SK-N-SH (cell line): ENCODE measurements at regions not wholly inside any gene's neighbourhood (a gene's known extent, or its start where the extent isn't known, plus 50 kb on each side); places are given as distances from the start of the nearest gene placed in this dataset.

ENCODE experiments used
- EP300 ChIP-seq, 2 experiments: IDR thresholded peaks; 2 replicates each; pipeline versions ENCODE4 v1.4.0 to v1.6.1; 2012; ENCODE audit warnings: borderline replicate concordance in 1 of 2, low read depth in 1 of 2, low read length in 1 of 2
- EZH2phosphoT487 ChIP-seq: fragments of 200-600 bp; sonication (generic); IDR thresholded peaks from 2 replicates; pipeline ENCODE4 v1.6.1; 2017; ENCODE audit warnings: low read depth, mixed run types, mild to moderate bottlenecking, antibody characterized with exemption, moderate library complexity, borderline replicate concordance
- FOSL2 ChIP-seq: IDR thresholded peaks from 2 replicates; pipeline ENCODE4 v1.4.0; 2012; ENCODE audit warnings: low read depth, mild to moderate bottlenecking, moderate library complexity, borderline replicate concordance
- FOXM1 ChIP-seq: IDR thresholded peaks from 2 replicates; pipeline ENCODE4 v1.4.0; 2012; ENCODE audit warnings: low read depth, mild to moderate bottlenecking
- GABPA ChIP-seq: IDR thresholded peaks from 2 replicates; pipeline ENCODE4 v1.4.0; 2012; ENCODE audit warnings: low read depth, mild to moderate bottlenecking
- POLR2AphosphoS5 ChIP-seq: IDR thresholded peaks from 2 replicates; pipeline ENCODE4 v1.6.1; 2012; ENCODE audit warnings: low read depth, low read length
- RCOR1 ChIP-seq: fragments of 150-350 bp; IDR thresholded peaks from 2 replicates; pipeline ENCODE4 v1.6.1; 2017; ENCODE audit warnings: antibody characterized with exemption, low read length
- TAF1 ChIP-seq: IDR thresholded peaks from 2 replicates; pipeline ENCODE4 v1.6.1; 2012; ENCODE audit warnings: low read depth, mild to moderate bottlenecking, low read length, moderate library complexity, borderline replicate concordance
- YY1 ChIP-seq: IDR thresholded peaks from 2 replicates; pipeline ENCODE4 v1.4.0; 2012; ENCODE audit warnings: low read depth, mild to moderate bottlenecking
- TF ChIP-seq, protein P1 (sequence below): fragments of 200-600 bp; sonication (generic); IDR thresholded peaks from 2 replicates; pipeline ENCODE4 v1.6.1; 2017; ENCODE audit warnings: antibody characterized with exemption, mild to moderate bottlenecking, moderate library complexity
- TF ChIP-seq, protein P2 (sequence below): IDR thresholded peaks from 2 replicates; pipeline ENCODE4 v1.6.1; 2012; ENCODE audit warnings: mild to moderate bottlenecking, low read depth, low read length, moderate library complexity
- TF ChIP-seq, protein P3 (sequence below): IDR thresholded peaks from 2 replicates; pipeline ENCODE4 v1.4.0; 2012; ENCODE audit warnings: low read depth, borderline replicate concordance
- TF ChIP-seq, protein P4 (sequence below): fragments of 150-350 bp; IDR thresholded peaks from 2 replicates; pipeline ENCODE4 v1.6.1; 2016; ENCODE audit warnings: mild to moderate bottlenecking, low read depth, low read length
- TF ChIP-seq, protein P5 (sequence below): IDR thresholded peaks from 2 replicates; pipeline ENCODE4 v1.4.0; 2012; ENCODE audit warnings: low read depth, borderline replicate concordance

DNA sequence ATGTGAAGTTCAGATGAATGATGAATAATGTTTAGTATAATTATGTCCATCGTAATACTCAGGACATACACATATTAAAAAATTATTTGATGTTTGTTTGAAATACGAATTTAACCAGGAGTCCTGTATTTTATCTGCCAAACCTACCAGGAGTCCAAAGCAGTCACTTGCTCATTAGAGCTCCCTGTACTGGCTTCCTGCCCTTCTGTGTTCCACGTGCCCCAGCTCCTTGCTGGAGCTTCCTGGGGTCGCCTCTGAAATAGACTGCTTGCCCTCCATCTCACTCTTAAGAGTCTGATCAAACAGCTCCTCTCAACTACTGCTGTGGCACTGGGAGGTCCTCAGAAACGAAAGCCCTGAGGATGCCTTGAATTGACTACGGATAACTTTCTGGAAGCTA, 87.3 kb upstream of the DHRS4 start:
- TF ChIP-seq GABPA (no peak), RCOR1 (no peak), TAF1 (no peak), YY1 (no peak), EP300 (IDR thresholded peaks at IDR 0.05; ENCODE audit: borderline replicate concordance in 1 of 2, low read depth in 1 of 2, low read length in 1 of 2) (no peak), POLR2AphosphoS5 (no peak), FOXM1 (no peak), EZH2phosphoT487 (no peak), FOSL2 (no peak)
- TF ChIP-seq, protein P1, sequence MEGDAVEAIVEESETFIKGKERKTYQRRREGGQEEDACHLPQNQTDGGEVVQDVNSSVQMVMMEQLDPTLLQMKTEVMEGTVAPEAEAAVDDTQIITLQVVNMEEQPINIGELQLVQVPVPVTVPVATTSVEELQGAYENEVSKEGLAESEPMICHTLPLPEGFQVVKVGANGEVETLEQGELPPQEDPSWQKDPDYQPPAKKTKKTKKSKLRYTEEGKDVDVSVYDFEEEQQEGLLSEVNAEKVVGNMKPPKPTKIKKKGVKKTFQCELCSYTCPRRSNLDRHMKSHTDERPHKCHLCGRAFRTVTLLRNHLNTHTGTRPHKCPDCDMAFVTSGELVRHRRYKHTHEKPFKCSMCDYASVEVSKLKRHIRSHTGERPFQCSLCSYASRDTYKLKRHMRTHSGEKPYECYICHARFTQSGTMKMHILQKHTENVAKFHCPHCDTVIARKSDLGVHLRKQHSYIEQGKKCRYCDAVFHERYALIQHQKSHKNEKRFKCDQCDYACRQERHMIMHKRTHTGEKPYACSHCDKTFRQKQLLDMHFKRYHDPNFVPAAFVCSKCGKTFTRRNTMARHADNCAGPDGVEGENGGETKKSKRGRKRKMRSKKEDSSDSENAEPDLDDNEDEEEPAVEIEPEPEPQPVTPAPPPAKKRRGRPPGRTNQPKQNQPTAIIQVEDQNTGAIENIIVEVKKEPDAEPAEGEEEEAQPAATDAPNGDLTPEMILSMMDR, result no peak
- TF ChIP-seq, protein P2, sequence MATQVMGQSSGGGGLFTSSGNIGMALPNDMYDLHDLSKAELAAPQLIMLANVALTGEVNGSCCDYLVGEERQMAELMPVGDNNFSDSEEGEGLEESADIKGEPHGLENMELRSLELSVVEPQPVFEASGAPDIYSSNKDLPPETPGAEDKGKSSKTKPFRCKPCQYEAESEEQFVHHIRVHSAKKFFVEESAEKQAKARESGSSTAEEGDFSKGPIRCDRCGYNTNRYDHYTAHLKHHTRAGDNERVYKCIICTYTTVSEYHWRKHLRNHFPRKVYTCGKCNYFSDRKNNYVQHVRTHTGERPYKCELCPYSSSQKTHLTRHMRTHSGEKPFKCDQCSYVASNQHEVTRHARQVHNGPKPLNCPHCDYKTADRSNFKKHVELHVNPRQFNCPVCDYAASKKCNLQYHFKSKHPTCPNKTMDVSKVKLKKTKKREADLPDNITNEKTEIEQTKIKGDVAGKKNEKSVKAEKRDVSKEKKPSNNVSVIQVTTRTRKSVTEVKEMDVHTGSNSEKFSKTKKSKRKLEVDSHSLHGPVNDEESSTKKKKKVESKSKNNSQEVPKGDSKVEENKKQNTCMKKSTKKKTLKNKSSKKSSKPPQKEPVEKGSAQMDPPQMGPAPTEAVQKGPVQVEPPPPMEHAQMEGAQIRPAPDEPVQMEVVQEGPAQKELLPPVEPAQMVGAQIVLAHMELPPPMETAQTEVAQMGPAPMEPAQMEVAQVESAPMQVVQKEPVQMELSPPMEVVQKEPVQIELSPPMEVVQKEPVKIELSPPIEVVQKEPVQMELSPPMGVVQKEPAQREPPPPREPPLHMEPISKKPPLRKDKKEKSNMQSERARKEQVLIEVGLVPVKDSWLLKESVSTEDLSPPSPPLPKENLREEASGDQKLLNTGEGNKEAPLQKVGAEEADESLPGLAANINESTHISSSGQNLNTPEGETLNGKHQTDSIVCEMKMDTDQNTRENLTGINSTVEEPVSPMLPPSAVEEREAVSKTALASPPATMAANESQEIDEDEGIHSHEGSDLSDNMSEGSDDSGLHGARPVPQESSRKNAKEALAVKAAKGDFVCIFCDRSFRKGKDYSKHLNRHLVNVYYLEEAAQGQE, result no peak
- TF ChIP-seq, protein P3, sequence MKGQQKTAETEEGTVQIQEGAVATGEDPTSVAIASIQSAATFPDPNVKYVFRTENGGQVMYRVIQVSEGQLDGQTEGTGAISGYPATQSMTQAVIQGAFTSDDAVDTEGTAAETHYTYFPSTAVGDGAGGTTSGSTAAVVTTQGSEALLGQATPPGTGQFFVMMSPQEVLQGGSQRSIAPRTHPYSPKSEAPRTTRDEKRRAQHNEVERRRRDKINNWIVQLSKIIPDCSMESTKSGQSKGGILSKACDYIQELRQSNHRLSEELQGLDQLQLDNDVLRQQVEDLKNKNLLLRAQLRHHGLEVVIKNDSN, result no peak
- TF ChIP-seq, protein P4, sequence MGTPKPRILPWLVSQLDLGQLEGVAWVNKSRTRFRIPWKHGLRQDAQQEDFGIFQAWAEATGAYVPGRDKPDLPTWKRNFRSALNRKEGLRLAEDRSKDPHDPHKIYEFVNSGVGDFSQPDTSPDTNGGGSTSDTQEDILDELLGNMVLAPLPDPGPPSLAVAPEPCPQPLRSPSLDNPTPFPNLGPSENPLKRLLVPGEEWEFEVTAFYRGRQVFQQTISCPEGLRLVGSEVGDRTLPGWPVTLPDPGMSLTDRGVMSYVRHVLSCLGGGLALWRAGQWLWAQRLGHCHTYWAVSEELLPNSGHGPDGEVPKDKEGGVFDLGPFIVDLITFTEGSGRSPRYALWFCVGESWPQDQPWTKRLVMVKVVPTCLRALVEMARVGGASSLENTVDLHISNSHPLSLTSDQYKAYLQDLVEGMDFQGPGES, result no peak
- TF ChIP-seq, protein P5, sequence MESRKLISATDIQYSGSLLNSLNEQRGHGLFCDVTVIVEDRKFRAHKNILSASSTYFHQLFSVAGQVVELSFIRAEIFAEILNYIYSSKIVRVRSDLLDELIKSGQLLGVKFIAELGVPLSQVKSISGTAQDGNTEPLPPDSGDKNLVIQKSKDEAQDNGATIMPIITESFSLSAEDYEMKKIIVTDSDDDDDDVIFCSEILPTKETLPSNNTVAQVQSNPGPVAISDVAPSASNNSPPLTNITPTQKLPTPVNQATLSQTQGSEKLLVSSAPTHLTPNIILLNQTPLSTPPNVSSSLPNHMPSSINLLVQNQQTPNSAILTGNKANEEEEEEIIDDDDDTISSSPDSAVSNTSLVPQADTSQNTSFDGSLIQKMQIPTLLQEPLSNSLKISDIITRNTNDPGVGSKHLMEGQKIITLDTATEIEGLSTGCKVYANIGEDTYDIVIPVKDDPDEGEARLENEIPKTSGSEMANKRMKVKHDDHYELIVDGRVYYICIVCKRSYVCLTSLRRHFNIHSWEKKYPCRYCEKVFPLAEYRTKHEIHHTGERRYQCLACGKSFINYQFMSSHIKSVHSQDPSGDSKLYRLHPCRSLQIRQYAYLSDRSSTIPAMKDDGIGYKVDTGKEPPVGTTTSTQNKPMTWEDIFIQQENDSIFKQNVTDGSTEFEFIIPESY, result no peak
